ENCODE measurements at regions not wholly inside any gene's neighbourhood (a gene's known extent, or its start where the extent isn't known, plus 50 kb on each side); places are given as distances from the start of the nearest gene placed in this dataset.

DNA sequence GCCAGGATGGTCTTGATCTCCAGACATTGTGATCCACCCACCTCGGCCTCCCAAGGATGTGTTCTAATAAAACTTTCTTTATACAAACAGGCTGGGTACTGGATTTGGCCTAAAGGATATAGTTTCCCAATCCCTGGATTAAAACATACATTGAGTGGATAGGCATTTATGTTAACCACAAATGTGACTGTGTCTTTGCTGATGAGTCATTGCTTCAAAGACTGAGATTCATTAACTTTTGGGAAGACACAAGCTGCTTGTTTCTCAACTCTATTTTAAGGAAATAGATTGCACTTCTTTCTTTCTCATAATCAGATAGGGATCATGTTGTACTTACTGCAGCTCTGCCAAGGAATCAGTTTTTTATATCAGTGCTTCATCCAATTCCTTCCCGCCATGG lies 131.3 kb upstream of the AGA start:
- DNase-seq = no peak

DNA sequence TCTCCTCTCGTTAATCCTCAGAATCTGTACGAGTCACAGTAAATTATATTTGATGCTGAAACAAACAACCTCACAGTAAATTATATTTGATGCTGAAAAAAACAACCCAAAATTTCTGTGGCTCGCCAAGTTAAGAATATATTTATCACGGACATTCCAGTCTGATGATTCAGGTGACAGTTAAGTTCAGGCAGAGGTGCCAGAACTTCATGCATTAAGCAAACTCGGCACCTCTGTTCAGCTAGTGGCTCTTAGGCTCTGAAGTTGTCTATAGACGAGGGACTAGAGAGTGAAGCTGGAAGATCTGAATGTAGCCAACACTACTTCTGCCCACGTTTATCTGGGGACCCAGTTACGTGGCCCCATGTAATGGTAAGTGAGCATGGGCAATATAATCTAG lies 132.2 kb upstream of the AGA start:
- DNase-seq = no peak

GRCh38 chr4:177579649-177580048 lies 137.4 kb upstream of the AGA start:
- peak; percentile 13 for DNase-seq

DNA sequence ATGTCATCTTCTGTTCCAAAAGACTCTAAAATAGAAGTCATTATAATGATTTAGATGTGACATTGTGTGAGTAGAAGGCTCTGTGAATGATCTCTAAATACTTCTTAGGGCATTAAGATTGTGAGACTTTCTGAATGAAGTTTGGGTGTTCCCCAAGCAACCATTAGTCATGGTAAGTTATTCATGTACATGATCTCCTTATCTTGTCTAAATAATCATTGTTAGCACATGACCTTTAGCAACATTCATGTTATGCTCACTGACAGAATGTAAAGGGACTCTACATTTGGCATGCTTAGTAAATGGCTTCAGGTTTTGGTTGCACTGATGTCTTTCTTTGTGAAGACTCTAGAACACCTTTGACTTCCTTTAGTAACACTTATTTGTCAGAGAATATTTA lies 140.8 kb upstream of the AGA start:
- no peak for DNase-seq

DNA sequence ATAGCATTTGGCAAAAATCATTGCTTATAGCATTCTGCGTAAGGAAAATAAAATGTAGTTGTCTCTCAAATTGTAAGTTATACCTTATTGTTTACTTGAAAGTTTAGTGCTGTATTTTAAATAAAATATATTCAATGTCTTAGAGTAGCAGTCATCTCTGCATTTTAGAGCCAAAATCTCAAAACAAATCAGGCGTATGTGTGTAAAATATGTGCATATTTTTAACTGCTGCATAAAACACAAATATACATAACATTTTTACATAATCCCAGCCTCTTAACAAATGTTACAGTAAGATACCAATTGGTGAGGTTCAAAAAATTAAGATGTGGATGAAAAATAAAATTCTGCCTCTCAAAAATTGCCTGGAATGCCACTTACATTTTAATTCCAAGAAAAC lies 145.8 kb upstream of the AGA start:
- DNase-seq = no peak

DNA sequence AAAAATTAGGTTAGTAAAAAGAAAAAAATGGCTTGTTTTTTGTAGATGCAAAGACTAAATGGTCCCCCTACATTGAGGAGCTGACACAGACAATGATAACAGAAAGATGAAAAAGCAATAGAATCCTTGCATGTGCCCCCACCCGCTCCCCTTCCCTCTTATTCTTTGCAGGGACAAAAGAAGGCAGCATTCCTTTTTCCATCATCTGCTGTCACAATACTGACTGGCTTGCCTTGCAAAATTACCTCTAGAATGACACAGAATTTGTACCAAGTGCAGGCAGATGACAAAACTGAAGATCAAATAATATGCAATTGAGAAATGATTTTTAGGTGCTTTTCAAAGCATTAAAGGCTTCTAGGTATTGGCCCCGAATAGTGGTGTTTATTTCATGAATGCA lies 153.1 kb upstream of the AGA start:
- DNase-seq = no peak

DNA sequence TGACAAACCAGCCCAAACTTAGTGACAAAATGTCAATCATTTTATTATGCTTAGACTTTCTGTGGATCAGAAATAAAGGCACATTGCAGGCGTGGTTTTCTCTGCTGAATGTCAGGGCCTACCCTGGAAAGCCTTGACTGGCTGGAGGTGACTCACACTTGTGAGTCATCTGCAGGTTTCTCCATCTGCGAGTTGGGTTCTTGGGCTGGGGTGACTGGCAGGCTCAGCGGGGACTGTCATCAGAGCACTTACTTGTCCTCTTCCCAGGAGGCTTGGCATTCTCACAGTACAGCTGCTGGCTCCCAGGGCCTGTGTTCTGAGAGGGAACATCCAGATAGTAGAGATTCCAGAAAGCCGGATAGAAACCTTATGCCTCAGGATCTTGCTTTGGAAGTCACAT lies 153.8 kb upstream of the AGA start:
- DNase-seq = no peak

GRCh38 chr4:177596991-177597390 lies 154.8 kb upstream of the AGA start:
- no peak for DNase-seq

GRCh38 chr4:177605252-177605651 lies 163.0 kb upstream of the AGA start:
- DNase-seq = no peak

DNA sequence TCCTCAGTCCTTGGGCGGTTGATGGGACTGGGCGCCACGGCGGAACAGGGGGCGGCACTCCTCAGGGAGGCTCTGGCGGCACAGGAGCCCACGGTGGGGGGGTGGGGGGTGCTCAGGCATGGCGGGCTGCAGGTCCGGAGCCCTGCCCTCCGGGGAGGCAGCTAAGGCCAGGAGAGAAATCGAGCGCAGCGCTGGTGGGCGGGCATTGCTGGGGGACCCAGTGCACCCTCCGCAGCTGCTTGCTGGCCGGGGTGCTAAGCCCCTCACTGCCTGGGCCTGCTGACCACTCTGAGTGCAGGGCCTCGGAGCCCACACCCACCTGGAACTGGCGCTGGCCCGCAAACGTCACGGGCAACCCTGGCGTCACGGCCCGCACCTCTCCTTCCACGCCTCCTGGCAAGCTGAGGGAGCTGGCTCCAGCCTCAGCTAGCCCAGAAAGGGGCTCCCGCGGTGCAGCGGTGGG lies 164.9 kb upstream of the AGA start:
- DNase-seq = no peak

GRCh38 chr4:177611974-177612664 lies 169.9 kb upstream of the AGA start:
- DNase-seq = no peak

DNA sequence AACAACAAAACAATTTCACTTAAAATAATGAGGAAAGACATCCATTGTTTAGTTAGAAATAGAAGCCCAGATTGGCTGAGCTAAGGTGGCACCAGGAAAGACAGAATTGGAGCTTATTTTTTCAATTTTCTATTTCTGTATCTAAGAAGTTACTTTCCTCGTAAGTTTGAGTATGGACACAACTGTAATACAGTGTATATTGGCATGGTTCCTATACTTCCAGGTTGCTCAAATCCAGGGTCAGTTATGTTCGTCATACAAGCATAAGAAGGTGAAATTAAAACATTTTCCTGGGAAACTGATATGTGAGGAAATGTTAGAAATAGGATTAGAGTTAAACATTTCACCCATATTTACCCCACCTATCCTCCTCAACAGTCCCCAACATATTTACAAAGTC lies 170.4 kb upstream of the AGA start:
- DNase-seq = no peak

- no peak for DNase-seq
These were observed 190.2 kb upstream of the AGA start for GRCh38 chr4:177632481-177632880.

- DNase-seq = no peak
These were observed 196.6 kb upstream of the AGA start for GRCh38 chr4:177638871-177639270.

- no peak for DNase-seq
These were observed 198.6 kb upstream of the AGA start for GRCh38 chr4:177640864-177641263.

- no peak for DNase-seq
These were observed 218.0 kb upstream of the AGA start for GRCh38 chr4:177660223-177660622.

DNA sequence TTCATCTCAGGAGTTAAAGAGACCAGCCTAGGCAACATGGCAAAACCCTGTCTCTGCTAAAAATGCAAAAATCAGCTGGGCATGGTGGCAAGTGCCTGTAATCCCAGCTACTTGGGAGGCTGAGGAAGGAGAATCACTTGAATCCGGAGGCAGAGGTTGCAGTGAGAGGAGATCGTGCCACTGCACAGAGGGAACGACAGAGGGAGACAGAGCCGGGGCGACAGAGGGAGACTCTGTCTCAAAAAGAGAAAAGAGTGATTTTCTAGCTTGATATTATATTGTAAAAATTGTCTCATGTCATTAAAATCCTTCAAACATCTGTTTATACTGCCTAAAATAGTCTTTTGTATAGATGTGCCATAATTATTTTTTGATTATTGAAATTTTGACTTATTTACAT lies 225.4 kb upstream of the AGA start:
- DNase-seq = no peak

DNA sequence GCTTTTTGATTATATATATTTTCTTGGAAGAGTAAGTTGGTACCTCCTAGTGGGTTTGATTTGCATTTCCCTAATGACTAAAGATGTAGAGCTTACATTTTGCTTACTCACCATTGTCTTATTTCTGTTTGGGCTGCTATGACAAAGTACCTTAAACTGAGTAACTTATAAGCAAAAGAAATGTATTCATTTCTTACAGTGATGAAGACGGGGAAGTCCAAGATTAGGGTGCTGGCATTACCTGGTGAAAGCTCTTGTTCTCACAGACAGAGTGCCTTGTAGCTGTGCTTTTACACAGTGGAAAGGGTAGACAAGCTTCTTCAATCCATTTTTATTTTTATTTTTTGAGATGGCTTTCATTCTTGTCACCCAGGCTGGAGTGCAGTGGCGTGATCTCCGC lies 229.2 kb upstream of the AGA start:
- no peak for DNase-seq

- DNase-seq = no peak
These were observed 229.6 kb upstream of the AGA start for GRCh38 chr4:177671845-177672244.

- DNase-seq = no peak
These were observed 231.8 kb upstream of the AGA start for GRCh38 chr4:177673985-177674489.

- DNase-seq = no peak
These were observed 238.1 kb upstream of the AGA start for GRCh38 chr4:177680308-177680707.

GRCh38 chr4:177681902-177682301 lies 239.7 kb upstream of the AGA start:
- no peak for DNase-seq

DNA sequence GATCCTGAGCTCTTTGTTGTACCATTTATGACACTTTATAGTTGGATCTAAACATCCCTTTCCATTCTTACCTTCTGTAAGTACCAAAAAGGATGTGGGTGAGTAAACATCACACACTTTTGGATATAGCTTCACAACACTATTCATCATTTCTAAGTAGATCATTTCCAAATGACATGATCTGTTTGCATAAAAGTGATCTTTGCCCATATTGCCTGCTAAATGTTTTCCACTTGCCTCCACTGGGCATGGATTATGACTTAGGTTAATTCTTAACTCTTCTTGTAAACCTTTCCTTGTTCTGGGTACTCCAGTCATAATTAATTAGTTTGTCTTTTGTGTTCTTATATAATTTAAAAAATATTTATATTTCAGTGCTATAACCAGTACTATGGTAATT lies 244.9 kb upstream of the AGA start:
- no peak for DNase-seq

DNA sequence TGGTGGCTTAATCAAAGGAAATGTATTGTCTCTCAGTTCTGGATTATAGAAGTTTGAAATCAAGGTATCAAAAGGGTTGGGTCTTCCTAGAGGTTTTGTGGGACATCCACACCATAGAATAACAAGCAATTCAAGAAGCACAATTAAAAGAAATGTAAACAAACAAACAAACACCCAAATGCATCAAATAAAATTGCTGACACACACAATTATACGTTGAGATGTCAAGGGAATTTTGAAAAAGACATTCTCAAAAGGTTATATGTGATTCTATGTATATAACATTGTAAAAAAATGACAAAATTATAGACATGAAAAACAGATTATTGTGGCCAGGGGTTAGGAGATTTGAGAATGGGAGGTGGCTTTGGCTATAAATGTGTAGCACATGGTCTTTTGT lies 250.7 kb upstream of the AGA start:
- DNase-seq = no peak

DNA sequence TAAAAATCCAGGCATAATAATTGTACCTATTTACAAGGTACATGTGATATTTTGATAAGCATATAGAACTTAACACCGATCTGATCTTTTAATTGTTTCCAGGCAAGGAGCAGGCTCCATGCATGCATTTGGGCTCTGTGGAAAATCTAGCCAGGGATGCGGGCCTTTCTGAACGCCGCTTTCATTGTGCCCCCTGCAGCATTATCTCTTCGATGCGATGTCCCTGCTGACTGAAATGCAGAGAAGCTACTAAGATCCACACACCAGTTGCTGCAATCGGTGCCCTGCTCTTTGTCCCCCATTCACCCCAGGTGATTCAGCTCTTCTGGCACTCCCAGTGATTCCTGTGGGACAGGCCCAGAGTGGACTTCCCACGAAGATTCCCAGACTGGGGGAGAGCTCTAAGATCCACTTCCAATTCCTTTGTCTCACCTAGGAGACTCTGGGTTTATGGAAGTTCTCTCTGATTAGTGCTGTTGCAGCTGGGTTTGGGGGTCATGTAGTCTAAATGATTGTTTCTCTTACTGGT lies 254.3 kb upstream of the AGA start:
- no peak for DNase-seq
